HCT116 (cell line): ENCODE measurements at regions not wholly inside any gene's neighbourhood (a gene's known extent, or its start where the extent isn't known, plus 50 kb on each side); places are given as distances from the start of the nearest gene placed in this dataset.

ENCODE experiments used
- ATAC-seq: fragments of 200-7000 bp; cut with Tn5 transposase; 2 replicates; pipeline ENCODE4 v1.9.1; 2020; ENCODE audit warnings: mild to moderate bottlenecking, moderate library complexity
- BruUV-seq: library from RNA; stranded (reverse); fragments of 400-500 nt; replicated peaks from 2 replicates; lab custom pipeline; 2021; lab: Mats Ljungman, UMichigan
- CTCF ChIA-PET: fragments of 300-600 bp; sonication (Branson Sonifier 250); formaldehyde crosslinking; loops from one replicate; lab custom pipeline; 2021; ENCODE audit warnings: antibody characterized with exemption; lab: Charles Lee
- POLR2A ChIA-PET: fragments of 300-600, 350-600 bp; sonication (Branson Sonifier 250); formaldehyde crosslinking; loops from one replicate; lab custom pipeline; 2021; ENCODE audit warnings: antibody characterized with exemption; lab: Charles Lee
- RAD21 ChIA-PET, 2 experiments: fragments of 300-600 bp; sonication (Branson Sonifier 250); formaldehyde crosslinking; loops; one replicate each; lab custom pipeline; 2023; ENCODE audit warnings: low total read pairs in 2 of 2; ENCODE audit not compliant: uncharacterized antibody in 2 of 2, unreplicated experiment in 2 of 2, low non-redundant PET in 1 of 2; lab: Charles Lee
- DNase-seq: peaks from one replicate; pipeline ENCODE4 v3.0.0-alpha.2; 2010; ENCODE audit warnings: low read depth, low spot score
- H2AFZ ChIP-seq: fragments of 200-600 bp; shearing (Covaris generic), sonication (generic); 2 replicates; pipeline ENCODE4 v1.6.1; 2017; ENCODE audit warnings: low read depth, mixed run types, mixed read lengths, antibody characterized with exemption, low read length; ENCODE audit not compliant: poor library complexity, severe bottlenecking
- H3K27ac ChIP-seq: 2 replicates; pipeline ENCODE4 v1.5.1; 2012; ENCODE audit warnings: low read depth, low read length
- H3K27me3 ChIP-seq: fragments of 200-600 bp; sonication (generic); 2 replicates; pipeline ENCODE4 v1.6.1; 2016; ENCODE audit warnings: mixed run types, low read length, mixed read lengths; ENCODE audit not compliant: insufficient read depth
- H3K36me3 ChIP-seq, 2 experiments: fragments of 200-500 bp in 1 of 2; fragments of 200-600 bp in 1 of 2; sonication (Bioruptor generic) in 1 of 2; sonication (generic) in 1 of 2; 2 replicates each; pipeline versions ENCODE4 v1.5.1 to v1.6.1; 2014 to 2016; ENCODE audit warnings: low read length in 2 of 2, inconsistent platforms in 1 of 2, mixed read lengths in 1 of 2, mixed run types in 1 of 2; ENCODE audit not compliant: insufficient read depth in 2 of 2, control insufficient read depth in 1 of 2
- H3K4me1 ChIP-seq, 2 experiments: fragments of 200-600 bp in 1 of 2; sonication (generic) in 1 of 2; 2 replicates each; pipeline versions ENCODE4 v1.5.1 to v1.6.1; 2012 to 2017; ENCODE audit warnings: low read length in 2 of 2, inconsistent platforms in 1 of 2, mild to moderate bottlenecking in 1 of 2, mixed read lengths in 1 of 2, mixed run types in 1 of 2, moderate library complexity in 1 of 2; ENCODE audit not compliant: insufficient read depth in 2 of 2, control insufficient read depth in 1 of 2
- H3K4me2 ChIP-seq: fragments of 200-600 bp; sonication (generic); 2 replicates; pipeline ENCODE4 v1.6.1; 2017; ENCODE audit warnings: mixed run types, low read length, mixed read lengths
- H3K4me3 ChIP-seq, 2 experiments: fragments of 200-600 bp in 1 of 2; sonication (generic) in 1 of 2; replicated peaks in 1 of 2; 2 replicates each; pipeline ENCODE4 v1.5.1; 2011 to 2016; ENCODE audit warnings: low read length in 2 of 2, control low read depth in 1 of 2, low read depth in 1 of 2, mild to moderate bottlenecking in 1 of 2, mixed read lengths in 1 of 2, mixed run types in 1 of 2
- H3K79me2 ChIP-seq: fragments of 200-600 bp; sonication (generic); 2 replicates; pipeline ENCODE4 v1.6.1; 2017; ENCODE audit warnings: mild to moderate bottlenecking, mixed run types, low read length, moderate library complexity, mixed read lengths; ENCODE audit not compliant: insufficient read depth
- H3K9ac ChIP-seq: fragments of 200-600 bp; sonication (generic); 2 replicates; pipeline ENCODE4 v1.6.1; 2016; ENCODE audit warnings: low read length, mixed read lengths
- H3K9me2 ChIP-seq: fragments of 200-600 bp; sonication (generic), shearing (Covaris generic); 2 replicates; pipeline ENCODE4 v1.6.1; 2017; ENCODE audit warnings: mixed run types, mild to moderate bottlenecking, moderate library complexity; ENCODE audit not compliant: insufficient read depth
- H3K9me3 ChIP-seq, 2 experiments: fragments of 200-500 bp in 1 of 2; fragments of 200-600 bp in 1 of 2; sonication (Bioruptor generic) in 1 of 2; sonication (generic) in 1 of 2; 2 replicates each; pipeline ENCODE4 v1.6.1; 2014 to 2017; ENCODE audit warnings: low read length in 2 of 2, mixed read lengths in 2 of 2, inconsistent platforms in 1 of 2, low read depth in 1 of 2, mild to moderate bottlenecking in 1 of 2, mixed run types in 1 of 2, moderate library complexity in 1 of 2; ENCODE audit not compliant: control insufficient read depth in 1 of 2, insufficient read depth in 1 of 2
- H4K20me1 ChIP-seq: fragments of 200-600 bp; sonication (generic), shearing (Covaris generic); 2 replicates; pipeline ENCODE4 v1.6.1; 2017; ENCODE audit warnings: mixed run types, mild to moderate bottlenecking, moderate library complexity; ENCODE audit not compliant: insufficient read depth
- ATF3 ChIP-seq: IDR thresholded peaks from 2 replicates; pipeline ENCODE4 v1.6.1; 2012
- CEBPB ChIP-seq: IDR thresholded peaks from 2 replicates; pipeline ENCODE4 v1.6.1; 2012; ENCODE audit warnings: low read depth
- CTCF ChIP-seq, 3 experiments: fragments of 200-600 bp in 1 of 3; sonication (generic) in 1 of 3; IDR thresholded peaks in 2 of 3; conservative IDR thresholded peaks in 1 of 3; 2 replicates each; pipeline ENCODE4 v1.5.1; 2012 to 2017; ENCODE audit warnings: low read depth in 2 of 3, low read length in 2 of 3, antibody characterized with exemption in 1 of 3, borderline replicate concordance in 1 of 3, control low read depth in 1 of 3, mild to moderate bottlenecking in 1 of 3, mixed read lengths in 1 of 3, mixed run types in 1 of 3, moderate library complexity in 1 of 3; ENCODE audit not compliant: insufficient read depth in 1 of 3
- EGR1 ChIP-seq: IDR thresholded peaks from 2 replicates; pipeline ENCODE4 v1.6.1; 2012; ENCODE audit warnings: low read depth
- ELF1 ChIP-seq: IDR thresholded peaks from 2 replicates; pipeline ENCODE4 v1.6.1; 2012; ENCODE audit warnings: low read depth, borderline replicate concordance
- FOSL1 ChIP-seq: IDR thresholded peaks from 2 replicates; pipeline ENCODE4 v1.6.1; 2012; ENCODE audit warnings: low read depth
- POLR2AphosphoS5 ChIP-seq: IDR thresholded peaks from 2 replicates; pipeline ENCODE4 v1.6.1; 2011; ENCODE audit warnings: mild to moderate bottlenecking, low read depth, low read length, moderate library complexity
- REST ChIP-seq: IDR thresholded peaks from 2 replicates; pipeline ENCODE4 v1.6.1; 2012; ENCODE audit warnings: low read depth
- SRF ChIP-seq: IDR thresholded peaks from 2 replicates; pipeline ENCODE4 v1.6.1; 2012; ENCODE audit warnings: low read depth
- YY1 ChIP-seq: IDR thresholded peaks from 2 replicates; pipeline ENCODE4 v1.6.1; 2011; ENCODE audit warnings: low read length, low read depth, moderate library complexity, mild to moderate bottlenecking; ENCODE audit not compliant: insufficient replicate concordance; ENCODE audit errors: extremely low read depth
- ZFX ChIP-seq: fragments of 450-650 bp; IDR thresholded peaks from 2 replicates; pipeline ENCODE4 v1.6.1; 2017
- intact Hi-C: fragments of 100-400 bp; cut with micrococcal nuclease; formaldehyde crosslinking; loops from 2 replicates; pipeline ENCODE4 v1.10.0; 2022

GRCh38 chrX:40248822-40249221 is 151.1 kb upstream of the BCOR start:
- Histone ChIP-seq H3K79me2 (no peaks in the 10 kb centered on the region), H3K4me3 (no peak overlapping the region), H3K9ac (no peak overlapping the region), H3K9me3 (no peaks in the 10 kb centered on the region), H2AFZ (no peak overlapping the region), H3K27me3 (no peaks in the 10 kb centered on the region), H3K27ac (no peak overlapping the region), H3K36me3 (no peaks in the 10 kb centered on the region), H3K9me2 (no peaks in the 10 kb centered on the region), H3K4me2 (no peak overlapping the region), H4K20me1 (no peaks in the 10 kb centered on the region), H3K4me1 (no peaks in the 10 kb centered on the region)
- intact Hi-C loops = no loop called here
- TF ChIP-seq REST = no peak
- no peak for TF ChIP-seq CEBPB
- TF ChIP-seq CTCF (IDR thresholded peaks at IDR 0.05 in 2 of 3, conservative IDR thresholded peaks at IDR 0.05 in 1 of 3; ENCODE audit: borderline replicate concordance in 1 of 3, insufficient read depth in 1 of 3, low read depth in 2 of 3, low read length in 2 of 3) = no peak
- no peak for TF ChIP-seq ELF1
- no peak for TF ChIP-seq ZFX
- no peak for TF ChIP-seq EGR1
- TF ChIP-seq FOSL1 = no peak
- TF ChIP-seq ATF3 = no peak
- TF ChIP-seq SRF = no peak
- TF ChIP-seq YY1 = no peak
- no peak for TF ChIP-seq POLR2AphosphoS5
- DNase-seq (no peak), ATAC-seq (no peak)
- ChIA-PET RAD21 (no interaction called here), CTCF (no interaction called here), POLR2A (no interaction called here)
- no TSS peak for BruUV-seq
